Nephron (organoid): ENCODE measurements at regions not wholly inside any gene's neighbourhood (a gene's known extent, or its start where the extent isn't known, plus 50 kb on each side); places are given as distances from the start of the nearest gene placed in this dataset.
A peak's percentile ranks its signal among the peaks of the same experiment; 100 is the strongest.

Source experiments
- H3K27ac Mint-ChIP-seq, 3 experiments: 2 replicates each; pipeline ENCODE4 v1.8.0; 2020; ENCODE audit warnings: mixed read lengths in 3 of 3, mild to moderate bottlenecking in 2 of 3, moderate library complexity in 1 of 3
- H3K27me3 Mint-ChIP-seq: 2 replicates; pipeline ENCODE4 v1.8.0; 2021; ENCODE audit warnings: low read depth, mild to moderate bottlenecking, moderate library complexity, mixed read lengths
- H3K36me3 Mint-ChIP-seq: 2 replicates; pipeline ENCODE4 v1.8.0; 2020; ENCODE audit warnings: low read depth, mixed read lengths
- H3K4me1 Mint-ChIP-seq: 2 replicates; pipeline ENCODE4 v1.8.0; 2020; ENCODE audit warnings: mixed read lengths
- H3K4me3 Mint-ChIP-seq, 3 experiments: 2 replicates each; pipeline ENCODE4 v1.8.0; 2020; ENCODE audit warnings: mild to moderate bottlenecking in 3 of 3, mixed read lengths in 3 of 3, moderate library complexity in 2 of 3
- H3K9me3 Mint-ChIP-seq: 2 replicates; pipeline ENCODE4 v1.8.0; 2020; ENCODE audit warnings: mixed read lengths
- TF ChIP-seq, protein P1 (sequence below), 3 experiments: fragments of 200-600 bp; sonication (generic); IDR thresholded peaks; one replicate each; pipeline ENCODE4 v1.5.0; 2021; ENCODE audit warnings: antibody characterized with exemption in 3 of 3; ENCODE audit not compliant: unreplicated experiment in 3 of 3

DNA sequence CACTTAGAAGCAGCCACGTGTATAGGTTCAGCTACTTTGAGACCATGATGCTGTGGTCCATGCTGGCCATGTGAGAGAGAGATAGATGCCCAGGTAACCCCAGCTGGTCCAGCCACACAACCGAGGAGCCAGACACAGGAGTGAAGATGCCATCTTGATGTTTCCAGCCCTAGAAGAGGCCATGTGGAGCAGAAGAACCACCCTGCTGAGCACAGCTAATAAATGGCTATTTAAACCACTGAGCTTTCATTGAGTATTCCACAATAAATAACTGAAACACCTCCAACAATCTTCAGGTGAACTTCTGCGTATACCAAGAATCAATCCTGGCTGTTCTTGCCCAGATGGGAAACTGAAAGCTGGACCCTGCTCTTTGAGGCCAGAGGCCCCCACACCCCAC is 84.0 kb upstream of the GSC start:
- Mint-ChIP-seq H3K9me3 (peaks cover 5% of the 10 kb centered on the region), H3K4me3 (no peak overlapping the region), H3K27me3 (peaks cover 10% of the 10 kb centered on the region), H3K36me3 (no peaks in the 10 kb centered on the region), H3K27ac (no peak overlapping the region), H3K4me1 (peaks cover 8% of the 10 kb centered on the region)
- TF ChIP-seq, protein P1, sequence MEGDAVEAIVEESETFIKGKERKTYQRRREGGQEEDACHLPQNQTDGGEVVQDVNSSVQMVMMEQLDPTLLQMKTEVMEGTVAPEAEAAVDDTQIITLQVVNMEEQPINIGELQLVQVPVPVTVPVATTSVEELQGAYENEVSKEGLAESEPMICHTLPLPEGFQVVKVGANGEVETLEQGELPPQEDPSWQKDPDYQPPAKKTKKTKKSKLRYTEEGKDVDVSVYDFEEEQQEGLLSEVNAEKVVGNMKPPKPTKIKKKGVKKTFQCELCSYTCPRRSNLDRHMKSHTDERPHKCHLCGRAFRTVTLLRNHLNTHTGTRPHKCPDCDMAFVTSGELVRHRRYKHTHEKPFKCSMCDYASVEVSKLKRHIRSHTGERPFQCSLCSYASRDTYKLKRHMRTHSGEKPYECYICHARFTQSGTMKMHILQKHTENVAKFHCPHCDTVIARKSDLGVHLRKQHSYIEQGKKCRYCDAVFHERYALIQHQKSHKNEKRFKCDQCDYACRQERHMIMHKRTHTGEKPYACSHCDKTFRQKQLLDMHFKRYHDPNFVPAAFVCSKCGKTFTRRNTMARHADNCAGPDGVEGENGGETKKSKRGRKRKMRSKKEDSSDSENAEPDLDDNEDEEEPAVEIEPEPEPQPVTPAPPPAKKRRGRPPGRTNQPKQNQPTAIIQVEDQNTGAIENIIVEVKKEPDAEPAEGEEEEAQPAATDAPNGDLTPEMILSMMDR (IDR thresholded peaks at IDR 0.05; ENCODE audit: unreplicated experiment in 3 of 3): no peak

DNA sequence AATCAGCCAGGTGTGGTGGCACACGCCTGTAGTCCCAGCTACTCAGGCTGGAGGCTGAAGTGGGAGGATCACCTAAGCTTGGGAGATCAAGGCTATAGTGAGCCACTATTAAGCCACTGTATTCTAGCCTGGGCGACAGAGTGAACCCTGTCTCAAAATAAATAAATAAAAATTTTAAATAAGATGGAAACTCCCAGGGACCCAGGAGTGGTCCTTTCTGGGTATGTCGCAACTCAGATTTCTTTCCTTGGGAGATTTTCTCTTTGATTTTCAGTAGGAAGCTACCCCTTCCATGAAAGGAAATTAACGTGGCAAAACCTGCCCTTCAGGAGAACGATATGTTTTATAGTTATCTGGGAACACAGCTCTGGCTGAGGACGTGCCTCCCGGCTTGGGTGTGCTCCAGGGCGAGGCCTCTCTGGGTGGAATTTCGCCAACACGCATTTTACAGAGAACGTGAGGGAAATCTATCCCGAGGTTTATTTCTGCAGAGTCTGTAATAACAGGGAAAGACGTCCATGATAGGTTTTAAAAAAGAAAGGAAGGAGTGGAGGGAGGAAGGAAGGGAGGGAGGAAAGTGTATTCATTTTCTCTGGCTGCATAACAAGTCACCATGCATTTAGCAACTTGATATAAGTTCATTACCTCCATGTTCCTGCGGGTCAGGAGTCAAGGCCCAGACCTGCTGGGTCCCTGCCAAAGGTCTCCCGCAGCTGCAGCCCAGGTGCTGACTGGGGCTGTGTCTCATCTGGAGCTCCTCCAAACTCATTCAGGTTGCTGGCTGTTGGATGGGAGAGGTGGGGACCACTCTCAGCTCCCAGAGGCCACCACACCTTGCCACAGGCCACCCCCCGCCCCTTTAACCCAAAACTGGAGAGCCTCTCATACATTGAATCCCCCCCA is 80.6 kb upstream of the GSC start:
- H3K27me3 Mint-ChIP-seq: peaks cover 5% of the 10 kb centered on the region

GRCh38 chr14:94844593-94845152 is 74.8 kb upstream of the GSC start:
- no peaks in the 10 kb centered on the region for H3K27me3 Mint-ChIP-seq
- no peak overlapping the region for H3K4me3 Mint-ChIP-seq
- TF ChIP-seq, protein P1 (IDR thresholded peaks at IDR 0.05; ENCODE audit: unreplicated experiment in 3 of 3): no peak

More for the DNA sequence above, 80.6 kb upstream of the GSC start:
- Mint-ChIP-seq H3K4me1 (peaks cover 8% of the 10 kb centered on the region), H3K27ac (peak overlapping the region in 2 of 3 experiments; percentile 15 to 67), H3K36me3 (no peaks in the 10 kb centered on the region), H3K4me3 (peak overlapping the region in 2 of 3 experiments; percentile 30 to 52), H3K9me3 (peaks cover 5% of the 10 kb centered on the region)
- TF ChIP-seq, protein P1 (IDR thresholded peaks at IDR 0.05; ENCODE audit: unreplicated experiment in 3 of 3): no peak

GRCh38 chr14:94840467-94840866 is 70.6 kb upstream of the GSC start:
- H3K36me3 Mint-ChIP-seq: no peaks in the 10 kb centered on the region
- H3K27me3 Mint-ChIP-seq: peaks cover 4% of the 10 kb centered on the region
- H3K9me3 Mint-ChIP-seq: no peaks in the 10 kb centered on the region
- TF ChIP-seq, protein P1 (IDR thresholded peaks at IDR 0.05; ENCODE audit: unreplicated experiment in 3 of 3): no peak
- H3K27ac Mint-ChIP-seq: no peak overlapping the region
- no peak overlapping the region for H3K4me3 Mint-ChIP-seq
- H3K4me1 Mint-ChIP-seq: no peaks in the 10 kb centered on the region

More at GRCh38 chr14:94844593-94845152, 74.8 kb upstream of the GSC start:
- no peaks in the 10 kb centered on the region for H3K36me3 Mint-ChIP-seq
- H3K9me3 Mint-ChIP-seq: no peaks in the 10 kb centered on the region
- no peaks in the 10 kb centered on the region for H3K4me1 Mint-ChIP-seq
- H3K27ac Mint-ChIP-seq: no peak overlapping the region

- Mint-ChIP-seq H3K27me3 (peaks cover 4% of the 10 kb centered on the region), H3K4me1 (no peaks in the 10 kb centered on the region), H3K27ac (no peak overlapping the region), H3K36me3 (no peaks in the 10 kb centered on the region), H3K9me3 (peaks cover 2% of the 10 kb centered on the region), H3K4me3 (no peak overlapping the region)
- TF ChIP-seq, protein P1 (IDR thresholded peaks at IDR 0.05; ENCODE audit: unreplicated experiment in 3 of 3): no peak
Observed at GRCh38 chr14:94839348-94839747, 69.4 kb upstream of the GSC start.
